HCT116 (cell line): ENCODE measurements at regions not wholly inside any gene's neighbourhood (a gene's known extent, or its start where the extent isn't known, plus 50 kb on each side); places are given as distances from the start of the nearest gene placed in this dataset.

Source experiments
- ATAC-seq: fragments of 200-7000 bp; cut with Tn5 transposase; 2 replicates; pipeline ENCODE4 v1.9.1; 2020; ENCODE audit warnings: mild to moderate bottlenecking, moderate library complexity
- BruUV-seq: library from RNA; stranded (reverse); fragments of 400-500 nt; replicated peaks from 2 replicates; lab custom pipeline; 2021; lab: Mats Ljungman, UMichigan
- CTCF ChIA-PET: fragments of 300-600 bp; sonication (Branson Sonifier 250); formaldehyde crosslinking; loops from one replicate; lab custom pipeline; 2021; ENCODE audit warnings: antibody characterized with exemption; lab: Charles Lee
- POLR2A ChIA-PET: fragments of 300-600, 350-600 bp; sonication (Branson Sonifier 250); formaldehyde crosslinking; loops from one replicate; lab custom pipeline; 2021; ENCODE audit warnings: antibody characterized with exemption; lab: Charles Lee
- RAD21 ChIA-PET, 2 experiments: fragments of 300-600 bp; sonication (Branson Sonifier 250); formaldehyde crosslinking; loops; one replicate each; lab custom pipeline; 2023; ENCODE audit warnings: low total read pairs in 2 of 2; ENCODE audit not compliant: uncharacterized antibody in 2 of 2, unreplicated experiment in 2 of 2, low non-redundant PET in 1 of 2; lab: Charles Lee
- DNase-seq: peaks from one replicate; pipeline ENCODE4 v3.0.0-alpha.2; 2010; ENCODE audit warnings: low read depth, low spot score
- H2AFZ ChIP-seq: fragments of 200-600 bp; shearing (Covaris generic), sonication (generic); 2 replicates; pipeline ENCODE4 v1.6.1; 2017; ENCODE audit warnings: low read depth, mixed run types, mixed read lengths, antibody characterized with exemption, low read length; ENCODE audit not compliant: poor library complexity, severe bottlenecking
- H3K27ac ChIP-seq: 2 replicates; pipeline ENCODE4 v1.5.1; 2012; ENCODE audit warnings: low read depth, low read length
- H3K27me3 ChIP-seq: fragments of 200-600 bp; sonication (generic); 2 replicates; pipeline ENCODE4 v1.6.1; 2016; ENCODE audit warnings: mixed run types, low read length, mixed read lengths; ENCODE audit not compliant: insufficient read depth
- H3K36me3 ChIP-seq, 2 experiments: fragments of 200-500 bp in 1 of 2; fragments of 200-600 bp in 1 of 2; sonication (Bioruptor generic) in 1 of 2; sonication (generic) in 1 of 2; 2 replicates each; pipeline versions ENCODE4 v1.5.1 to v1.6.1; 2014 to 2016; ENCODE audit warnings: low read length in 2 of 2, inconsistent platforms in 1 of 2, mixed read lengths in 1 of 2, mixed run types in 1 of 2; ENCODE audit not compliant: insufficient read depth in 2 of 2, control insufficient read depth in 1 of 2
- H3K4me1 ChIP-seq, 2 experiments: fragments of 200-600 bp in 1 of 2; sonication (generic) in 1 of 2; 2 replicates each; pipeline versions ENCODE4 v1.5.1 to v1.6.1; 2012 to 2017; ENCODE audit warnings: low read length in 2 of 2, inconsistent platforms in 1 of 2, mild to moderate bottlenecking in 1 of 2, mixed read lengths in 1 of 2, mixed run types in 1 of 2, moderate library complexity in 1 of 2; ENCODE audit not compliant: insufficient read depth in 2 of 2, control insufficient read depth in 1 of 2
- H3K4me2 ChIP-seq: fragments of 200-600 bp; sonication (generic); 2 replicates; pipeline ENCODE4 v1.6.1; 2017; ENCODE audit warnings: mixed run types, low read length, mixed read lengths
- H3K4me3 ChIP-seq, 2 experiments: fragments of 200-600 bp in 1 of 2; sonication (generic) in 1 of 2; replicated peaks in 1 of 2; 2 replicates each; pipeline ENCODE4 v1.5.1; 2011 to 2016; ENCODE audit warnings: low read length in 2 of 2, control low read depth in 1 of 2, low read depth in 1 of 2, mild to moderate bottlenecking in 1 of 2, mixed read lengths in 1 of 2, mixed run types in 1 of 2
- H3K79me2 ChIP-seq: fragments of 200-600 bp; sonication (generic); 2 replicates; pipeline ENCODE4 v1.6.1; 2017; ENCODE audit warnings: mild to moderate bottlenecking, mixed run types, low read length, moderate library complexity, mixed read lengths; ENCODE audit not compliant: insufficient read depth
- H3K9ac ChIP-seq: fragments of 200-600 bp; sonication (generic); 2 replicates; pipeline ENCODE4 v1.6.1; 2016; ENCODE audit warnings: low read length, mixed read lengths
- H3K9me2 ChIP-seq: fragments of 200-600 bp; sonication (generic), shearing (Covaris generic); 2 replicates; pipeline ENCODE4 v1.6.1; 2017; ENCODE audit warnings: mixed run types, mild to moderate bottlenecking, moderate library complexity; ENCODE audit not compliant: insufficient read depth
- H3K9me3 ChIP-seq, 2 experiments: fragments of 200-500 bp in 1 of 2; fragments of 200-600 bp in 1 of 2; sonication (Bioruptor generic) in 1 of 2; sonication (generic) in 1 of 2; 2 replicates each; pipeline ENCODE4 v1.6.1; 2014 to 2017; ENCODE audit warnings: low read length in 2 of 2, mixed read lengths in 2 of 2, inconsistent platforms in 1 of 2, low read depth in 1 of 2, mild to moderate bottlenecking in 1 of 2, mixed run types in 1 of 2, moderate library complexity in 1 of 2; ENCODE audit not compliant: control insufficient read depth in 1 of 2, insufficient read depth in 1 of 2
- H4K20me1 ChIP-seq: fragments of 200-600 bp; sonication (generic), shearing (Covaris generic); 2 replicates; pipeline ENCODE4 v1.6.1; 2017; ENCODE audit warnings: mixed run types, mild to moderate bottlenecking, moderate library complexity; ENCODE audit not compliant: insufficient read depth
- EGR1 ChIP-seq: IDR thresholded peaks from 2 replicates; pipeline ENCODE4 v1.6.1; 2012; ENCODE audit warnings: low read depth
- EZH2 ChIP-seq: fragments of 200-600 bp; sonication (generic); IDR thresholded peaks from 2 replicates; pipeline ENCODE4 v1.6.1; 2017; ENCODE audit warnings: antibody characterized with exemption, mixed run types
- JUND ChIP-seq: IDR thresholded peaks from 2 replicates; pipeline ENCODE4 v1.6.1; 2012
- SP1 ChIP-seq: IDR thresholded peaks from 2 replicates; pipeline ENCODE4 v1.6.1; 2012; ENCODE audit warnings: low read depth
- SRF ChIP-seq: IDR thresholded peaks from 2 replicates; pipeline ENCODE4 v1.6.1; 2012; ENCODE audit warnings: low read depth
- YY1 ChIP-seq: IDR thresholded peaks from 2 replicates; pipeline ENCODE4 v1.6.1; 2011; ENCODE audit warnings: low read length, low read depth, moderate library complexity, mild to moderate bottlenecking; ENCODE audit not compliant: insufficient replicate concordance; ENCODE audit errors: extremely low read depth
- ZNF274 ChIP-seq: fragments of 200-500 bp; sonication (Bioruptor generic); IDR thresholded peaks from 2 replicates; pipeline ENCODE4 v1.6.1; 2014; ENCODE audit warnings: mild to moderate bottlenecking, low read depth, low read length, inconsistent platforms
- intact Hi-C: fragments of 100-400 bp; cut with micrococcal nuclease; formaldehyde crosslinking; loops from 2 replicates; pipeline ENCODE4 v1.10.0; 2022
- TF ChIP-seq, protein P1 (sequence below), 3 experiments: fragments of 200-600 bp in 1 of 3; sonication (generic) in 1 of 3; IDR thresholded peaks in 2 of 3; conservative IDR thresholded peaks in 1 of 3; 2 replicates each; pipeline ENCODE4 v1.5.1; 2012 to 2017; ENCODE audit warnings: low read depth in 2 of 3, low read length in 2 of 3, antibody characterized with exemption in 1 of 3, borderline replicate concordance in 1 of 3, control low read depth in 1 of 3, mild to moderate bottlenecking in 1 of 3, mixed read lengths in 1 of 3, mixed run types in 1 of 3, moderate library complexity in 1 of 3; ENCODE audit not compliant: insufficient read depth in 1 of 3

DNA sequence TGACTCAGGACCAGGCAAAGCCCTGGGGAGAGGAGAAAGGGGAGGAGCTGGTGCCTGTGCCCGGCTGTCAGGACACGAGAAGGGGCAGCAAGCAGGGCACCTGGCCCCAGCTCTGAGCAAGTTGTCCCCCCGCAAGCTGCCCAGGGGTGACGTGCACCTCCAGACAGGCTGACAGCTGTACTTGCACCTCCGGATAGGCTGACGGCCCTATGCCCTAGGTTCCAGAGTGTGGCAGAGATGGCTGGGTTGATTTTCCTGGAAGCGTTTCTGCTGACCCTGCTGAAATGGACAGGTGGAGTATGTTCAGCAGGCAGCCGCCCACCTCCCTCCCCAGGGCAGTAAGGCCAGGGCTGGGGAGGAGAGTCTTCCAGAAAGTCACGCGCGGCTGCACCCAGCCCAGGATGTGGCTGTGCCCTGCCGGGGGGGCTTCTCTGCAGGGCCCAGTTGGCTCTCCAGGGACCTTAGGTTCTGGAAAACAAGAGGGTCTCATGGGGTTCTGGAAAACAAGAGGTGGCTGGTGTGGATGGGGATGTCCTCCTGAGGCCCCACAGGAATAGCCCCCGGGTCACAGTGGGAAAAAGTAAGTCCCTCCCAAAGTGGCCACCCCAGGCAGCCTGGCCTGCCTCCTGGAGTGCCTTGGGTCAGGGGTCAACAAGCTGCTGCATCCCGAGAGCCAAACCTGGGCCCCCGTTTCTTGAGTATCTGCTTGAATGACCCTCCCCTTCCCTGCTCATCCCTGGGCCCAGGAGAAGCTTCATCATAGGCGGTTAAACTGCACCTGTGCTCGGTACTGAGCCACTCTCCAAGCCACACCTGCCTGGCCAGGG is 71.4 kb upstream of the OTOS start (continued):
- TF ChIP-seq, protein P1, sequence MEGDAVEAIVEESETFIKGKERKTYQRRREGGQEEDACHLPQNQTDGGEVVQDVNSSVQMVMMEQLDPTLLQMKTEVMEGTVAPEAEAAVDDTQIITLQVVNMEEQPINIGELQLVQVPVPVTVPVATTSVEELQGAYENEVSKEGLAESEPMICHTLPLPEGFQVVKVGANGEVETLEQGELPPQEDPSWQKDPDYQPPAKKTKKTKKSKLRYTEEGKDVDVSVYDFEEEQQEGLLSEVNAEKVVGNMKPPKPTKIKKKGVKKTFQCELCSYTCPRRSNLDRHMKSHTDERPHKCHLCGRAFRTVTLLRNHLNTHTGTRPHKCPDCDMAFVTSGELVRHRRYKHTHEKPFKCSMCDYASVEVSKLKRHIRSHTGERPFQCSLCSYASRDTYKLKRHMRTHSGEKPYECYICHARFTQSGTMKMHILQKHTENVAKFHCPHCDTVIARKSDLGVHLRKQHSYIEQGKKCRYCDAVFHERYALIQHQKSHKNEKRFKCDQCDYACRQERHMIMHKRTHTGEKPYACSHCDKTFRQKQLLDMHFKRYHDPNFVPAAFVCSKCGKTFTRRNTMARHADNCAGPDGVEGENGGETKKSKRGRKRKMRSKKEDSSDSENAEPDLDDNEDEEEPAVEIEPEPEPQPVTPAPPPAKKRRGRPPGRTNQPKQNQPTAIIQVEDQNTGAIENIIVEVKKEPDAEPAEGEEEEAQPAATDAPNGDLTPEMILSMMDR (IDR thresholded peaks at IDR 0.05 in 2 of 3, conservative IDR thresholded peaks at IDR 0.05 in 1 of 3; ENCODE audit: borderline replicate concordance in 1 of 3, insufficient read depth in 1 of 3, low read depth in 2 of 3, low read length in 2 of 3), result no peak
- TF ChIP-seq SRF (no peak), YY1 (no peak), JUND (no peak), EZH2 (no peak), SP1 (no peak), ZNF274 (no peak), EGR1 (no peak)

GRCh38 chr2:240212425-240213225 is 72.2 kb upstream of the OTOS start:
- Histone ChIP-seq H3K9me2 (no peaks in the 10 kb centered on the region), H3K27me3 (no peaks in the 10 kb centered on the region), H3K9ac (no peak overlapping the region), H4K20me1 (no peaks in the 10 kb centered on the region), H3K9me3 (no peaks in the 10 kb centered on the region; a peak in 1 of 4 replicates), H2AFZ (no peak overlapping the region), H3K79me2 (no peaks in the 10 kb centered on the region), H3K4me3 (no peak overlapping the region), H3K36me3 (no peaks in the 10 kb centered on the region), H3K4me2 (no peak overlapping the region), H3K27ac (no peak overlapping the region), H3K4me1 (peaks cover 0 to 6% of the 10 kb centered on the region in 2 experiments; a peak in 1 of 4 replicates)
- RAD21 ChIA-PET, result no interaction called here
- intact Hi-C loops, result no loop called here
- no peak for ATAC-seq
- no peak for TF ChIP-seq EGR1
- no peak for DNase-seq
- POLR2A ChIA-PET, result no interaction called here
- no TSS peak for BruUV-seq
- CTCF ChIA-PET, result no interaction called here
